Astrocyte of the cerebellum (primary cell): ENCODE measurements at regions not wholly inside any gene's neighbourhood (a gene's known extent, or its start where the extent isn't known, plus 50 kb on each side); places are given as distances from the start of the nearest gene placed in this dataset.
A peak's percentile ranks its signal among the peaks of the same experiment; 100 is the strongest.

ENCODE experiments used
- DNase-seq: peaks from one replicate; pipeline ENCODE4 v3.0.0-alpha.2; 2011; ENCODE audit warnings: low read depth
- H3K4me3 ChIP-seq: 2 replicates; pipeline ENCODE4 v1.5.1; 2011; ENCODE audit warnings: mild to moderate bottlenecking, low read depth, low read length, moderate library complexity
- in situ Hi-C: cut with HindIII; loops from 2 replicates; pipeline ENCODE4 v1.10.0; 2017; ENCODE audit warnings: low sequenced_read_pairs
- TF ChIP-seq, protein P1 (sequence below): IDR thresholded peaks from 2 replicates; pipeline ENCODE4 v1.5.1; 2012; ENCODE audit warnings: low read length, low read depth, moderate library complexity, mild to moderate bottlenecking; ENCODE audit errors: missing control alignments

DNA sequence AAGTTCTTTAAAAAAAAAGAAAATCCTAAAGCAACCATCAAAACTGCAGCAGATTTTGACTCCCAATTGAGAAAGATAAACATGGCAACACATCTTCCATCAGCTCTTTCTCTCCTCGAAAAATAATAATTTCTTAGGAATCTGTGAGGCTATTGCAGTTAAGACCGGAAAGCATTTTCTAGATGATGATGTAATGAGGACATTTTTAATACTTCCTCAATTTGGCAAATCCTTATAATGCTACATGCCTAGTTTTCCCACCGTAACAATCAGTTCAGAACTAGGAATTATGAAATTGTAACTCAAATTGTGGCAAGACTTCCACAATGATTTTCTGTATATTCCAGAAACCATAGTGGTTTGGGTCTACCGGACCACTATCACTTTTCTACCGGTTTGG is 180.9 kb upstream of the PDE3A start:
- TF ChIP-seq, protein P1, sequence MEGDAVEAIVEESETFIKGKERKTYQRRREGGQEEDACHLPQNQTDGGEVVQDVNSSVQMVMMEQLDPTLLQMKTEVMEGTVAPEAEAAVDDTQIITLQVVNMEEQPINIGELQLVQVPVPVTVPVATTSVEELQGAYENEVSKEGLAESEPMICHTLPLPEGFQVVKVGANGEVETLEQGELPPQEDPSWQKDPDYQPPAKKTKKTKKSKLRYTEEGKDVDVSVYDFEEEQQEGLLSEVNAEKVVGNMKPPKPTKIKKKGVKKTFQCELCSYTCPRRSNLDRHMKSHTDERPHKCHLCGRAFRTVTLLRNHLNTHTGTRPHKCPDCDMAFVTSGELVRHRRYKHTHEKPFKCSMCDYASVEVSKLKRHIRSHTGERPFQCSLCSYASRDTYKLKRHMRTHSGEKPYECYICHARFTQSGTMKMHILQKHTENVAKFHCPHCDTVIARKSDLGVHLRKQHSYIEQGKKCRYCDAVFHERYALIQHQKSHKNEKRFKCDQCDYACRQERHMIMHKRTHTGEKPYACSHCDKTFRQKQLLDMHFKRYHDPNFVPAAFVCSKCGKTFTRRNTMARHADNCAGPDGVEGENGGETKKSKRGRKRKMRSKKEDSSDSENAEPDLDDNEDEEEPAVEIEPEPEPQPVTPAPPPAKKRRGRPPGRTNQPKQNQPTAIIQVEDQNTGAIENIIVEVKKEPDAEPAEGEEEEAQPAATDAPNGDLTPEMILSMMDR = no peak
- in situ Hi-C loops = no loop called here
- DNase-seq = no peak
- H3K4me3 ChIP-seq = no peak overlapping the region

DNA sequence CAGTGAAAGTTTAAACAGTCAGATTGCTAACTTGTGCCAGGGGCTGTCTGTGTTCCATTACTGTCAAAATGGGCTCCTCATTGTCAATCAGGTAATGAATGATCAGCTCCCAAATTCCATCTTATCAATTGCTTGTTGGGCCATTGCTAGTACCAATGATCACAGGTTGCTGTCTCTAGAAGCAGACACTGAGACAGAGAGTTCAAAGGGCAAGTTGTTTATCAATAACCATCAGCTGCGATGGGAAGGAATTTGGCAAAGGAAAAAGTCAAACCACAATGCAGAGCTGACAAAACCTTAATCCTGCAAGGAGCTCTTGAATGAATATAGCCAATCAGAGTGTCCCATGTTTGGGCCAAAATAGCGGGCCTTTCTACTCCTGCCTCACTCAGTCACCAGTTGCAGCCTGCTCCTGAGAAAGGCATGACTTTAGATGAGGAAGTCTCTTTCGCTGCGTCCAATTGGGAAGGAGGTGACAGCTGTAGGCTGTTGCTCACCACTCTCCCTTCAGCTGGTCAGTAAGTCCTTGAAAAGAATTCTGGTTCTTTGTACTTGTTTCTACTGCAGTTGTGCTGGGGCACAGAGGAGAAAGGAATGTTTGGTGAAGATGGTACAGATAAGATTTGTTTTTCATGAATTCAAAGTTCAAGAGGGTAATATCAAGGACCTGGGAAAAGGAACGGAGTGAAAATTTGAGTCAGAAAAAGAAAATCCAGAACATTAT is 179.2 kb upstream of the PDE3A start:
- no peak for DNase-seq
- in situ Hi-C loops = no loop called here
- TF ChIP-seq, protein P1 = no peak

DNA sequence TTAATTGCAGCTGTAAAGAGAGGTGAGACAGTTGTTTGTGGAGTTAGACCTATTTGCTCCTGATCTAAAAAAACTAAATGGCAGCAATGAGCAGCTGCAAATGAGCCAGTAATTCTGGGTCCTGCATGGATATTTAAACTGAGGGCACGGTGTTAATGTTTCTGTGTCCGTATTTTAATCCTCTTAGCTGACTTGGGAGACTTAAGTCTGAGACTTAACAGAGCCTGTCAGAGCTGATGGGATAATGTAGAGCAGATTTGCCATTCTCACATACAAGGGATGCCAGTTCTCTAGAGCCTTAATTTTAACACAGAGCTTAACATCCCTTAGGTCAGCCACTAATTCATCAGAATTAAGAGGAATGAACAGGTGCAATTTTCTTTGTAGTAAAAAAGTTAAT is 178.6 kb upstream of the PDE3A start:
- H3K4me3 ChIP-seq = no peak overlapping the region
- in situ Hi-C loops = no loop called here
- no peak for DNase-seq
- TF ChIP-seq, protein P1 = no peak

More for the DNA sequence above, 179.2 kb upstream of the PDE3A start:
- no peak overlapping the region for H3K4me3 ChIP-seq

DNA sequence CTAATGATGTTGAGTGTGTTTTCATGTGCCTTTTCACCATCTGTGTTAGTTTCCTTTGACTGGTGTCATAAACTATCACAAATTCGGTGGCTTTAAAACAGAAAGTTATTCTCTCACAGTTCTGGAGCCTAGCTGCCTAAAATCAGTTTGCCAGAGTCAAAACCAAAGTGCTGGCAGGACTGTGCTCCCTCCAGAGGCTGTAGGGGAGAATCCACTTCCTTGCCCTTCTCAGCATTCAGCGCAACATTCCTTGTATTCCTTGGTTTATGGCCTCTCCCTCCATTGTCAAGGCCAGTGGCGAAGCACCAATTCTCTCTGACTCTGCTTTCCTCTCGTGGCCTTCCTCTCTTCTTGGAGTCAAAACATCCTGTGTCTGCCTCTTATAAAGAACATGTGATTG is 174.2 kb upstream of the PDE3A start:
- H3K4me3 ChIP-seq = no peak overlapping the region
- TF ChIP-seq, protein P1 = peak; percentile 55
- in situ Hi-C loops = no loop called here
- DNase-seq = no peak

DNA sequence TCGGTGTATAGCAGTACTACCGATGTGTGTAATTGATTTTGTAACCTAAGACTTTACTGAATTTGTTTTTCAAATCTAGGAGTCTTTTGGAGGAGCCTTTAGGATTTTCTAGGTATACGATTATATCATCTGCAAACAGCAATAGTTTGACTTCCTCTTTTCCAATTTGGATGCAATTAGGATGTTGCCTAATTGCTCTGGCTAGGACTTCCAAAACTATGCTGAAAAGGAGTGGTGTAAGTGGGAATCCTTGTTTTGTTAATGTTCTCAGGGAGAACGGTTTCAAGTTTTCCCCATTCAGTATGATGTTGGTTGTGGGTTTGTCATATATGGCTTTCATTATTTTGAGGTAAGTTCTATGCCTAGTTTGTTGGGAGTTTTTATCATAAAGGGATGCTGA is 171.6 kb upstream of the PDE3A start:
- in situ Hi-C loops = no loop called here
- no peak for DNase-seq
- no peak overlapping the region for H3K4me3 ChIP-seq
- TF ChIP-seq, protein P1 = no peak

DNA sequence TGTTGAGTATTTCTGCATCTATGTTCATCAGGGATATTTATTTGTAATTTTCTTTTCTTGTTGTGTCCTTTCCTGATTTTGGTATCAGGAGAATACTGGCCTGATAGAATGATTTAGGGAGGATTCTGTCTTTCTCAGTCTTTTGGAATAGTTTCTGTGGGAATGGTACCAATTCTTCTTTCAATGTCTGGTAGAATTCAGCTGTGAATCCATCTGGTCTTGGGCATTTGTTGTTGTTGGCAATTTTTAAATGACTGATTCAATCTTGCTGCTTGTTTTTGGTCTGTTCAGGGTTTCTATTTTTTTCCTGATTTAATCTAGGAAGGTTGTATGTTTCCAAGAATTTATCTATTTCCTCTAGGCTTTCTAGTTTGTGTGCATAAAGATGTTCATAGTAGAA is 170.9 kb upstream of the PDE3A start:
- no peak for DNase-seq
- in situ Hi-C loops = no loop called here
- TF ChIP-seq, protein P1 = no peak
- H3K4me3 ChIP-seq = no peak overlapping the region

DNA sequence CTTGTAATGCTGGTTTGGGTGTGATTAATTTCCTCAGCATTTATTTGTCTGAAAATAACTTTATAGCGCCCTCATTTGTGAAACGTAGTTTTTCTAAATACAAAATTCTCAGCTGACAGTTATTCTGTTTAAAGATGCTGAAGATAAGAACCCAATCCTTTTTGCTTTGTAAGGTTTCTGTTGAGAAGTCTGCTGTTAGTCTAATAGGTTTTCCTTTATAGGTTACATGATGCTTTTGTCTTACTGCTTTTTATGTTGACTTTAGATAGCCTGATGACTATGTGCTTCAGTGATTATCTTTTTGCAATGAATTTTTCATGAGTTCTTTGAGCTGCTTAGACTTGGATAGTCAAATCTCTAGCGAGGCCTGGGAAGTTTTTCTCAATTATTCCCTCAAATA is 168.6 kb upstream of the PDE3A start:
- TF ChIP-seq, protein P1 = no peak
- DNase-seq = no peak
- H3K4me3 ChIP-seq = no peak overlapping the region
- in situ Hi-C loops = loop anchor here (25.0 kb wide), 1 partner anchor 462 kb away; no protein-coding TSS in a partner anchor
